ENCODE measurements at regions not wholly inside any gene's neighbourhood (a gene's known extent, or its start where the extent isn't known, plus 50 kb on each side); places are given as distances from the start of the nearest gene placed in this dataset.
"Not testable (repeated sequence)": the region's sequence is repeated elsewhere in the genome, so short reads cannot be mapped to it uniquely, and the experiment has no call there.

GRCh38 chr6:101015541-101015940 lies 134.4 kb upstream of the ASCC3 start:
- FAIRE-seq, result no peak

DNA sequence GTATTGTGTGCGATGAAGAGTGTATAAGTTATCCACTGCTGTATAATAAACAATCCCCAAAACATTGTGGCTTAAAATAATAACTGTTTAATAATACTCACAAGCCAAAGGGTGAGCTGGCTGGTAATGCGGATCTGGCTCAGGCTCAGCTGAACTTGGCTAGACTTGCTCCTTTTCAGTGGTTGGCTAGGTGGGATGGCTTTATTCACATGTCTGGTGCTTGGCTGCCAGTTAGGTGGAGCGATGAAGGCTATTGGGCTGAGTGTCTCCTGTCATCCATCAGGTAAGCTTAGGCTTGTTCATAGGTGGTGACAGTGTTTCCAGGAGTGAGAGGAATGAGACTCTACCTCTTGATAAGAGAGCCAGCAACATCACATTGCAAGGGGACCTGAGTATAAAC lies 135.0 kb upstream of the ASCC3 start:
- FAIRE-seq, result no peak

DNA sequence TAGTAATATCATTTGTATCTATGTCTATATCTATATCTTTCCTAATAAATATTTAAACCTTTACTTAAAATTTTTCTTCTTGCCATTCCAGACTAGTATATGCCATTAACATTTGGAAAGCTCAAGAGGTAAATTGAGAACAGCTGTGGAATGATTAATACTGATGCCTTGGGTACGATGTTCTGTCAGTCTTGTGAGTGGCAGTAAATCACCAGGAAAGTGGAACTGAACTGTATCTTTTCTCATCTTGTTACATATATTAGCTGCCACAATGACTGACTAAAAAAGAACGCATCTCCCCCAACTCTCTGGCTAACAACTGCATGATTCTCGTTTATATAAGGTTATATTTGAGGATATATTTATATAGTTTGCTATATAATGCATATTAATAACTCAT lies 137.0 kb upstream of the ASCC3 start:
- no peak for FAIRE-seq

DNA sequence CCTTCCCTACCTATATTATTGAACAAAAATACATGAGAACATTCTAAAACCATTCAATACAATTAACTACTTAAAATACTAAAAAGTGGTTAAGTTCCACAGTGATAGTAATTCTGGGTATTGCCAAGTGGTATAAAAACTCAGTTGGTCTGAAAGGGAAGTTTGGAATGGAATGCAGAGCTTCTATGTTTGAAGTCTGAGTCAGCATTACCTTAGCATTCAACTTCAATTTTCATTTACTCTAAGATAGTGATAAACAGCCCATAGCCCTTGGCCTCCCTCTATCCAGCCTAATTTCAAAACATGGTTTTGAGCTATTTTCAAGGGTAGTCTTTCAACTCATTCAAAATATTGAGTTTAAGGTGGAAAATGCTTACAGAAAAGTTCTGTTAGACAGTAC lies 140.4 kb upstream of the ASCC3 start:
- no peak for FAIRE-seq

DNA sequence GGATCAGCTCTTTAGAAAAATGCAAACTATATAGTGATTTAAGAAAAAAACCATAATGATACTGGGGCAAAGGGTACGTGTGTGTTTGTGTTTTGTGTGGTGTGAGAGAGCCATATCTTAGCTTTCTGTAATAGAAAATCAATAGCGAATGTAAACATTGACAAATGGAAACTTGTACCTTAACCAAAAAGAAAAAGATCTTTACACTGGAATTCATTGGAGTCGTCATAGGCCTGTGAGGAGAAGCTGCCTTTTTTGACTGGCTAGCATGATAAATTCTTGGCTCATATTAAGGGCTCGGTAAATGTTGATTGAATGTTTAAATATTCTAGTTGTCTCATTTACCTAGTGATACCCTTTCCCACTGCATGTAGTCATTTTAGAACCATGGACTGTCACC lies 161.8 kb upstream of the ASCC3 start:
- FAIRE-seq, result no peak

DNA sequence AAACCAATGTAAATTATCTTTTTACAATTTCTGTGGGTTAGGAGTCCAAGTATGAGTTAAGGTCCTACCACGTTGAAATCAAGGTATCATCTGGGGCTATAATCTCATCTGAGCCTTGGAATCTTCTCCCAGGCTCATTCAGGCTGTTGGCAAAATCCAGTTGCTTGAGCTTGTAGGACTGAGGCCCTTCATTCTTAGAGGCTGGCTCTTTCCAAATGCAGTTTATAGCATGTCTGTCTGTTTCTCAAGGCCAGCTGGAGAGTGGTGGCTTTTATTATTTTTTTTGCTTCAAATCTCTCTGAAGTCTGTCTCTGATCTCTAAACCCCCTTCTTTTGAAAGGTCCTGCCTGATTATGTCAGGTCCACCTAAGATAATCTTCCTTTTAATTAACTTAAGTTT lies 177.2 kb upstream of the ASCC3 start:
- FAIRE-seq, result no peak

DNA sequence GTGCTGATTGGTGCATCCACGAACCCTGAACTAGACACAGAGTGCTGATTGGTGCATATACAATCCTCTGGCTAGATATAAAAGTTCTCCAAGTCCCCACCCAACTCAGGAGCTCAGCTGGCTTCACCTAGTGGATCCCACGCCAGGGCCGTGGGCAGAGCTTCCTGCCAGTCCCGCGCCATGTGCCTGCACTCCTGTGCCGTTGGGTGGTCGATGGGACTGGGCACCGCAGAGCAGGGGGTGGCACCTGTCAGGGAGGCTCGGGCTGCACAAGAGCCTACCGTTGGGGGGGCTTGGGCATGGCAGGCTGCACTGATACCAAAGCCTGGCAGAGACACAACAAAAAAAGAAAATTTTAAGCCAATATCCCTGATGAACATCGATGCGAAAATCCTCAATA lies 185.4 kb upstream of the ASCC3 start:
- no peak for FAIRE-seq

DNA sequence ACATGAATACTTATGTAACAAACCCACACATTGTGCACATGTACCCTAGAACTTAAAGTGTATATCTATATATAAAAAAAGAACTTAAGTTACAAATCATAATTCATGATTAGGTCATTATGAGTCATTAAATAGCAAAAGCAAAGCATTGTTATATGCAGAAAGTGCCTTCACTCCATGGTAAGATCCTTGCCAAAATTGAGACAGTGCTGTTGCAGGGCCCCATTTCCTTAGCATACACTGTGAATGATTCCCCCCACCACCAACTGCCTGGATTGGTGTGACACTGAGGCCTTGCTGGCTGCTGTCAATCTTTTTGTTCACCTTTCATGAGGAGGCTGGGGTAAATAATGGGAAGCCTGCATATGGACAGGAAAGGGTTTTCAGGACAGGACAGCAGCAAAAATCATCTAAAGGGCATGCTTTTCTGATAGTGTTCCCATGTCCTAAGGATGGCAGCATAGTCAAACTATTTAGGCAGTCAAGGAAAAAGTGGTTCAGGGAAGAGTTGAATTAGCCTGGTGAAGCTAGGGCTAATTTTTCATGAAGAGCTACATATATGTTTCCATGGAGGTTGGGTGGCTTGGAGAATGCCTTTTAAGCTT lies 188.2 kb upstream of the ASCC3 start:
- FAIRE-seq, result no peak

DNA sequence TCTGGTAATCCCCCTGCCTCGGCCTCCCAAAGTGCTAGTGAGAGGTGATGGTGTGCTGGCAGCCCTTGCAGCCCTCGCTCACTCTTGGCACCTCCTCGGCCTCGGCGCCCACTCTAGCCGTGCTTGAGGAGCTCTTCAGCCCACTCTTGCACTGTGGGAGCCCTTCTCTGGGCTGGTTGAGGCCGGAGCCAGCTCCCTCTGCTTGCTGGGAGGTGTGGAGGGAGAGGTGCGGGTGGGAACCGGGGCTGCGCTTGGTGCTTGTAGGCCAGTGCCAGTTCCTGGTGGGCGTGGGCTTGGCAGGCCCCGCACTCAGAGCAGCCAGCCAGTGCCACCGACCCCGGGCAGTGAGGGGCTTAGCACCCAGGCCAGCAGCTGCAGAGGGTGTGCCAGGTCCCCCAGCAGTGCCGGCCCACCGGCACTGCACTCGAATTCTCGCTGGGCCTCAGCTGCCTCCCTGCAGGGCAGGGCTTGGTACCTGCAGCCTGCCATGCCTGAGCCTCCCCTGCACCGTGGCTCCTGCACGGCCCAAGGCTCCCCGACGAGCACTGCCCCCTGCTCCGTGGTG lies 189.0 kb upstream of the ASCC3 start:
- no peak for FAIRE-seq

DNA sequence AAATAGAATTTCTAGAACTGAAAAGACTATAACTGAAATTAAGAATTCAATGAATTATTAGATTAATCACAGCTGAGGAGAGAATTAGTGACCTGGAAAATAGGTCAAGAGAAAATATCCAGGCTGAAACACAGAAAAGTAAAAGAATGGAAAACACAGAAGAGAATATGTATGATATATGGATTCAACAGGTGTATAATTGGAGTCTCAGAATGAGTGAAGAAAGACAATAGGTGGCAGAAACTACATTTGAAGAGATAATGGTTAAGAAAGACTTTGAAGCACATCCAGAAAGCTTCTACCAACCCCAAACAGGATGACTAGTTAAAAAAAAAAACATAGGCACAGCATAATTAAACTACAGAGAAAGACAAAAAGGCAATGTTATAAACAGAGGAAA lies 196.2 kb upstream of the ASCC3 start:
- no peak for FAIRE-seq

DNA sequence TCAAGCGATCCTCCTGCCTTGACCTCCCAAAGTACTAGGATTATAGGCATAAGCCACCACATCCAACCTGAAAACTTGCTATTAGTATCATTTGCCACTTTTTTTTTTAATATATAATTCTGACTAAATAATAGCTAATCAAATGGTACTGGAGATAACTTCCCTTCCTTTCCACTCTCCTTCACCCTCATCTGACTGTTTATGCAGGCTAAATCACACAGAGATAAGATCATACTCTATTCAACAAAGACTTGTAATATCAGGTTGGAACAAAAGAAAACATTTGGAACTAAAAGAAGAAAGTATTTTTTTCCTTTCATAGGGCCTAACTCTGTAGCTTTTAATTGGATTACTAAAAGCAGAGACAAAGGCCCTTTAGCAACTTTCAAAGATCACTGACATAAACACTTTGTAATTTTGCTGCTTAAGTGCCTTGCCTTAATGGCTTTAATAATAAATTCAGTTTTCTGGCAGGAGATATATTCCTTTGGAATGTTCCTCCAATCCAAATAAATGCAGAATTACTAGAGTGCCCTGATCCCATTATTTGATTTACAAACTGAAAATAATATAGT lies 198.7 kb upstream of the ASCC3 start:
- no peak for FAIRE-seq

GRCh38 chr6:101080597-101080996 lies 199.5 kb upstream of the ASCC3 start:
- no peak for FAIRE-seq

DNA sequence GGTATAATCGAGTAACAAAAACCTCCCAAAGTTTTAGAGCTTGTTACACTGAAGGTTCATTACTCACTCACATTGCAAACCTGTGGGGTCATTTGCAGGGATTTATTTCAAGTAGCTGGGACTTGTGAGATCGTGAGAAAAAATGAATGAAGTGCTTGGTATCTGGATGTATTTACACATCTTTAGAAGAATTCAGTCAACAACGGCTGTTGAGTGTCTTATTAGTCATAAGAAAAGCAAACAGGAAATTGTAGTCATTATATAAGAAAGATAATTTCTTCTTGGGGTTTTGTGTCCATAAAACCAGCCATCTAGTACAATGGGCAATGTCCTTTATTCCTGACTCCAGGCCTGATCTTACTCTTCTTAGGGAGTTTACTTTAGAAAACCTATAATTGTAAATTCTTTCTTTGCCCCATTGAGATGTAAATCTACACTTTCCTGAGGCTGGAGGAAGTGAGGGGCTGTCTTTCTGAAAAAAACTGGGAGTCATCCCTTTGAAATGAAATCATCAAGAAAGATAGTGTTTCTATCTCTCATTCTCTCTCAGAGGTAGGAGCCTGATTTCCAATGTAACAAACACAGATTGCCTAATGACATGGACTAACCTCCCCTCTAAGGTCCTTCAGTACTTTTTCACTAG lies 202.5 kb upstream of the ASCC3 start:
- FAIRE-seq, result no peak

GRCh38 chr6:101085327-101085726 lies 204.2 kb upstream of the ASCC3 start:
- FAIRE-seq, result no peak

DNA sequence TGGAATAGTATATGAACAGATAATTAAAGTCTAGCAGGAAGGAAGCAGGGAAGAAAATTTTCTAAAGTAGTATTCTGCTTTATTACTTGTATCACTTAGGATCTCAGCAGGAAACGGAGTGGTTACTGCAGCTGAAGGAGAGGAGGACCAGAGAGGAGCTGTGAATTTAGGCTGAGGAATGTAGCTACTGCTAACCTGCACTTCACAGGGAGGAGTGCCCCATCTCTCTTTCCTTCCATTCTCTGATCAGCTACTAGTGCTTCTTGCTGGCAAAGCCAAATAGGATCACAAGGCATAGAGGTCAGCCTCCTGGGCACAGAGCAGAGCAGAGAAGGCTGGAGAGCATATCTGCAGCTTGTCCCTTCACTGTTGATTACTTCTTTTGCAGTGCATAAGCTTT lies 205.3 kb upstream of the ASCC3 start:
- no peak for FAIRE-seq

DNA sequence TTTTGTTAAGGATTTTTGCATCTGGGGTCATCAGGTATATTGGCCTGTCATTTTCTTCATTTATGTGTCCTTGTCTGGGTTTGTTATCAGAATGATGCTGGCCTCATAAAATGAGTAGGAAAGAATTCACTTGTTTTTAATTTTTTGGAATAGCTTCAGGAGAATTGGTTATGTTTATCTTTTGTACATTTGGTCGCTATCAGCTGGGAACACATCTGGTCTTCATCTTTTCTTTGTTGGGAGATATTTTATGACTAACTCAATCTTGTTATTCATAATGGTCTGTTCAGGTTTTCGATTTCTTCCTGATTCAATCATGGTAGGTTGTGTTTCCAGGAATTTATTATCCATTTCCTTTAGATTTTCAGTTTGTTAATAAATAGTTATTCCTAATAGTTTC lies 207.5 kb upstream of the ASCC3 start:
- no peak for FAIRE-seq

- FAIRE-seq, result no peak
Measured at GRCh38 chr6:101089640-101090039, 208.5 kb upstream of the ASCC3 start.

DNA sequence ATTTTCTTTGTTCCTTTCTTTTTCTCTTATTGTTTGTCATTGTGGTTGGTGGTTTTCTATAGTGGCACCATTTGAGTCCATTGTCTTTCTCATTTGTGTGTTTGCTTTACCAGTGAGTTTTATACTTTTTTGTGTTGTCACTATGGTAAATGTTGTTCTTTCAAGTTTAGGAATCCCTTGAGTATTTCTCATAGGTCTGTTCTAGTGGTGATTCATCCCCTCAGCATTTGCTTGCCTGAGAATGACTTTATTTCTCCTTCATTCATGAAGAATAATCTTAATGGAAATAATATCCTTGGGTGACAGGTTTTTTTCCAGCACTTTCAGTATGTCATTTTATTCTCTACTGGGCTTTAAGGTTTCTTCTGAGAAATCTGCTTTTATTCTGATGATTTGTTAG lies 209.2 kb upstream of the ASCC3 start:
- no peak for FAIRE-seq

- not testable (repeated sequence) for FAIRE-seq
Measured at GRCh38 chr6:101098605-101099004, 217.5 kb upstream of the ASCC3 start.

DNA sequence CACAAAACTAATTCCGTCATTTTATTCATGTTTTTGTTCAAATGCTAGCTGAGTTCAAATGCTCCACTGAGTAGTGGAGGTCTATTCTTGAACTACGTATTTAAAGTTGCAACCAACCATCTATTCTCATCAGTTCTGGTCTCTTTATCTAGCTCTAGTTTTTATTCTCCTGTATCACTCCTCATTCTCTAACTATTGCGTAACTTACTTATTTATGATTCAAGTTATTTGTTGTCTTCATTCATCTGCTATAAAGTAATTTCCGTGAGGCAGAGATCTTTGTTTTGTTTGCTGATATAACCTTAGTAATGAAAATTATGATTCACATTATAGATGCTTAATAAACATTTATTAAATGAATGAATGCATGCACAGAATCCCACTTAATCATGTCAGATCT lies 221.6 kb upstream of the ASCC3 start:
- no peak for FAIRE-seq

- no peak for FAIRE-seq
Measured at GRCh38 chr6:101108286-101108685, 227.2 kb upstream of the ASCC3 start.

- no peak for FAIRE-seq
Measured at GRCh38 chr6:101110814-101111213, 229.7 kb upstream of the ASCC3 start.

DNA sequence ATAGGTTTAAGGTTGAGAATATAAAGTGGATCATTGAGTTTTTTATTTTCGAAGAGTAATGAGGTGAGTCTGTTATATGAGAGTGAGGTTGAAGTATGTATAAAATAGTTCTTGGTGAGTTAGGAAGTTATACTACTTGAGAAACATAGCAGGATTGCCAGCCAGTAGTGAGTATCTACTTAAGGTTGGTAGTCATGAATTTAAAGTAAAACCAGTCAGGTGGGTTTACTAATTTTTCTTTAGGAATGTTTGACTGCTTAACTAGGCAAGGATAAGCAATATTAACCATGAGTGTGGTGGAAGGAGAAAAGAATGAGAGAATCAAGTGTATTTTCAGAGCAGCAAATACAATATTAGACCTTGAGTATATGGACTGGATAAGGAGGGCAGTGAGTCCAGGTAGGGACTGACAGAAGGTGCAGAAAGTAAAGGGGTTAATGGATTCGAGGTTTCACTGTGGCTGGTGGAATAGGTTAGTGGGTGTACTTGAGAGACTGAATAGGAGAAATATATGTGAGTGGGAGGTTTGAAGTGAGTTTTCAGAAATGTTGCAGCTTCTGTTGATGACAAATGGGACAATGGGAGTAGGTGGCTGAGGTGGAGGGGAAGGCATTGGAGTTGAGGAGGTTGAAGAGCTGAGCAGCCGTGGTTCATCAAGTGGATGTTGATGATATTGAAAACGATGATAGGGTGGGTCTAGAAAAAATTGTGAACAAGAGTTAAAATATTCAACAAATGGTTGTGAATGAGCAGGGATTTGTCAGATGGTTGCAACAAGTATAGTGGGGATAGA lies 232.5 kb upstream of the ASCC3 start:
- FAIRE-seq, result no peak

DNA sequence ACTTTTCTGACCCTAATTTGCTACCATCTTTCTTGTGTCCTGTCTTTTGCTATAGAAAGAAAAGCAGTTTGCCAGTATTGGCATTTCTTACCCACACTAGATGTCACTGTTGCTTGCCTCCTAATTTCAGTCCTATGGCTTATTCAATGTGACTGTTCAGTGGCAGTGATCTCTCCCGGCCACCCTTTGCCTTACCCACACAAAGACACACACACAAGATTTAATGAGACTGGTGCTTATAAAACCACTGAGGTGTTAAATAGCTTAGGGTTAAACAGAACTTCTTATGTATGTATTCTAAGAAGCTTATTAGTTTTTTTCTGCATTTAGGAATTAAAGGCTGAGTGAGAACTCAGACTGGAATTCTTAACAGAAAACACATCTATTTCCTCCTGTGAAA lies 233.6 kb upstream of the ASCC3 start:
- FAIRE-seq, result peak; percentile 91

Data from islet of Langerhans (tissue), 1 donor.